HCT116 (cell line): ENCODE measurements at regions not wholly inside any gene's neighbourhood (a gene's known extent, or its start where the extent isn't known, plus 50 kb on each side); places are given as distances from the start of the nearest gene placed in this dataset.

ENCODE experiments used
- ATAC-seq: fragments of 200-7000 bp; cut with Tn5 transposase; 2 replicates; pipeline ENCODE4 v1.9.1; 2020; ENCODE audit warnings: mild to moderate bottlenecking, moderate library complexity
- BruUV-seq: library from RNA; stranded (reverse); fragments of 400-500 nt; replicated peaks from 2 replicates; lab custom pipeline; 2021; lab: Mats Ljungman, UMichigan
- CTCF ChIA-PET: fragments of 300-600 bp; sonication (Branson Sonifier 250); formaldehyde crosslinking; loops from one replicate; lab custom pipeline; 2021; ENCODE audit warnings: antibody characterized with exemption; lab: Charles Lee
- POLR2A ChIA-PET: fragments of 300-600, 350-600 bp; sonication (Branson Sonifier 250); formaldehyde crosslinking; loops from one replicate; lab custom pipeline; 2021; ENCODE audit warnings: antibody characterized with exemption; lab: Charles Lee
- RAD21 ChIA-PET, 2 experiments: fragments of 300-600 bp; sonication (Branson Sonifier 250); formaldehyde crosslinking; loops; one replicate each; lab custom pipeline; 2023; ENCODE audit warnings: low total read pairs in 2 of 2; ENCODE audit not compliant: uncharacterized antibody in 2 of 2, unreplicated experiment in 2 of 2, low non-redundant PET in 1 of 2; lab: Charles Lee
- DNase-seq: peaks from one replicate; pipeline ENCODE4 v3.0.0-alpha.2; 2010; ENCODE audit warnings: low read depth, low spot score
- H2AFZ ChIP-seq: fragments of 200-600 bp; shearing (Covaris generic), sonication (generic); 2 replicates; pipeline ENCODE4 v1.6.1; 2017; ENCODE audit warnings: low read depth, mixed run types, mixed read lengths, antibody characterized with exemption, low read length; ENCODE audit not compliant: poor library complexity, severe bottlenecking
- H3K27ac ChIP-seq: 2 replicates; pipeline ENCODE4 v1.5.1; 2012; ENCODE audit warnings: low read depth, low read length
- H3K27me3 ChIP-seq: fragments of 200-600 bp; sonication (generic); 2 replicates; pipeline ENCODE4 v1.6.1; 2016; ENCODE audit warnings: mixed run types, low read length, mixed read lengths; ENCODE audit not compliant: insufficient read depth
- H3K36me3 ChIP-seq, 2 experiments: fragments of 200-500 bp in 1 of 2; fragments of 200-600 bp in 1 of 2; sonication (Bioruptor generic) in 1 of 2; sonication (generic) in 1 of 2; 2 replicates each; pipeline versions ENCODE4 v1.5.1 to v1.6.1; 2014 to 2016; ENCODE audit warnings: low read length in 2 of 2, inconsistent platforms in 1 of 2, mixed read lengths in 1 of 2, mixed run types in 1 of 2; ENCODE audit not compliant: insufficient read depth in 2 of 2, control insufficient read depth in 1 of 2
- H3K4me1 ChIP-seq, 2 experiments: fragments of 200-600 bp in 1 of 2; sonication (generic) in 1 of 2; 2 replicates each; pipeline versions ENCODE4 v1.5.1 to v1.6.1; 2012 to 2017; ENCODE audit warnings: low read length in 2 of 2, inconsistent platforms in 1 of 2, mild to moderate bottlenecking in 1 of 2, mixed read lengths in 1 of 2, mixed run types in 1 of 2, moderate library complexity in 1 of 2; ENCODE audit not compliant: insufficient read depth in 2 of 2, control insufficient read depth in 1 of 2
- H3K4me2 ChIP-seq: fragments of 200-600 bp; sonication (generic); 2 replicates; pipeline ENCODE4 v1.6.1; 2017; ENCODE audit warnings: mixed run types, low read length, mixed read lengths
- H3K4me3 ChIP-seq, 2 experiments: fragments of 200-600 bp in 1 of 2; sonication (generic) in 1 of 2; replicated peaks in 1 of 2; 2 replicates each; pipeline ENCODE4 v1.5.1; 2011 to 2016; ENCODE audit warnings: low read length in 2 of 2, control low read depth in 1 of 2, low read depth in 1 of 2, mild to moderate bottlenecking in 1 of 2, mixed read lengths in 1 of 2, mixed run types in 1 of 2
- H3K79me2 ChIP-seq: fragments of 200-600 bp; sonication (generic); 2 replicates; pipeline ENCODE4 v1.6.1; 2017; ENCODE audit warnings: mild to moderate bottlenecking, mixed run types, low read length, moderate library complexity, mixed read lengths; ENCODE audit not compliant: insufficient read depth
- H3K9ac ChIP-seq: fragments of 200-600 bp; sonication (generic); 2 replicates; pipeline ENCODE4 v1.6.1; 2016; ENCODE audit warnings: low read length, mixed read lengths
- H3K9me2 ChIP-seq: fragments of 200-600 bp; sonication (generic), shearing (Covaris generic); 2 replicates; pipeline ENCODE4 v1.6.1; 2017; ENCODE audit warnings: mixed run types, mild to moderate bottlenecking, moderate library complexity; ENCODE audit not compliant: insufficient read depth
- H3K9me3 ChIP-seq, 2 experiments: fragments of 200-500 bp in 1 of 2; fragments of 200-600 bp in 1 of 2; sonication (Bioruptor generic) in 1 of 2; sonication (generic) in 1 of 2; 2 replicates each; pipeline ENCODE4 v1.6.1; 2014 to 2017; ENCODE audit warnings: low read length in 2 of 2, mixed read lengths in 2 of 2, inconsistent platforms in 1 of 2, low read depth in 1 of 2, mild to moderate bottlenecking in 1 of 2, mixed run types in 1 of 2, moderate library complexity in 1 of 2; ENCODE audit not compliant: control insufficient read depth in 1 of 2, insufficient read depth in 1 of 2
- H4K20me1 ChIP-seq: fragments of 200-600 bp; sonication (generic), shearing (Covaris generic); 2 replicates; pipeline ENCODE4 v1.6.1; 2017; ENCODE audit warnings: mixed run types, mild to moderate bottlenecking, moderate library complexity; ENCODE audit not compliant: insufficient read depth
- CEBPB ChIP-seq: IDR thresholded peaks from 2 replicates; pipeline ENCODE4 v1.6.1; 2012; ENCODE audit warnings: low read depth
- CTCF ChIP-seq, 3 experiments: fragments of 200-600 bp in 1 of 3; sonication (generic) in 1 of 3; IDR thresholded peaks in 2 of 3; conservative IDR thresholded peaks in 1 of 3; 2 replicates each; pipeline ENCODE4 v1.5.1; 2012 to 2017; ENCODE audit warnings: low read depth in 2 of 3, low read length in 2 of 3, antibody characterized with exemption in 1 of 3, borderline replicate concordance in 1 of 3, control low read depth in 1 of 3, mild to moderate bottlenecking in 1 of 3, mixed read lengths in 1 of 3, mixed run types in 1 of 3, moderate library complexity in 1 of 3; ENCODE audit not compliant: insufficient read depth in 1 of 3
- EZH2phosphoT487 ChIP-seq: fragments of 200-600 bp; IDR thresholded peaks from 2 replicates; pipeline ENCODE4 v1.6.1; 2018; ENCODE audit warnings: antibody characterized with exemption, borderline replicate concordance
- MAX ChIP-seq: IDR thresholded peaks from 2 replicates; pipeline ENCODE4 v1.6.1; 2012
- RAD21 ChIP-seq: IDR thresholded peaks from 2 replicates; pipeline ENCODE4 v1.6.1; 2012; ENCODE audit warnings: low read depth, mild to moderate bottlenecking
- SIN3A ChIP-seq: IDR thresholded peaks from 2 replicates; pipeline ENCODE4 v1.6.1; 2012; ENCODE audit warnings: low read depth
- SP1 ChIP-seq: IDR thresholded peaks from 2 replicates; pipeline ENCODE4 v1.6.1; 2012; ENCODE audit warnings: low read depth
- SRF ChIP-seq: IDR thresholded peaks from 2 replicates; pipeline ENCODE4 v1.6.1; 2012; ENCODE audit warnings: low read depth
- intact Hi-C: fragments of 100-400 bp; cut with micrococcal nuclease; formaldehyde crosslinking; loops from 2 replicates; pipeline ENCODE4 v1.10.0; 2022

DNA sequence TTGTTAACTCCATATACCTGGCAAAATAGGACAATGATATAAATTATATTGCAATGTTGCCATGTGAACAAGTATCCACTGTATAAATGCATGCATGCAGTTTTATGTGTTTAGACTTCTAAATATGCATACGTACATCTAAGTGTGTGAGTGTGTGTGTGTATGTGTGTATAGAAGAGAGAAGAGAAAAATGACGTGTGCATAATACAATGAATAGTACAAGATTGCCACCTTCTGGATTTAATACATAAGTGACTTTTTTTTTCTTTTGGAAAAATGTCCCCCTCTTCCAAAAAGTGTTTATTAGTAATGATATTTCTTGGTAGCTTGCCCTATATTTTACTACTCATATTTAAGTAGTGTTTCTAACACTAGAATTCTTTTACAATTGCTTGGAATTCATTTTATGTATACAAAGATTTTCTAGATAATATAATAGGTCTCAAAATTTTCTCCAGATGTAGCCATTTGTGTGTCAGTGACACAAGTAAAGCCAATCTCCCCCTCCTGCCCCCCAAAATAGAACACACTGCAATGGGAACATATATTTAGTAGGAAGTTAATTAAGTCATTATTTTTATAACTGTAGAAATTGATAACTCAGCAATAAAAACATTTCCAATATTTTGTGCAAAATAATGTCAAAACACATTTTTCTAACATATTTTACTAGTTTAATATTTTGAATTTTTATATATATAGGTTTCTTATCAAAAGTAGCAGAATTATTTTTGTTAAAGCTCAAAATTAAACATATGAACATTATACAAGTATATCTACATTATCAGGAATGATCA lies 783.3 kb upstream of the ATXN8OS start:
- ChIA-PET RAD21 (no interaction called here), POLR2A (no interaction called here)
- H2AFZ ChIP-seq, result no peak overlapping the region
- no peak overlapping the region for H3K4me3 ChIP-seq
- H4K20me1 ChIP-seq, result no peaks in the 10 kb centered on the region
- intact Hi-C loops, result no loop called here
- TF ChIP-seq CEBPB, result no peak
- no peak for TF ChIP-seq SRF
- TF ChIP-seq SIN3A, result no peak
- TF ChIP-seq EZH2phosphoT487, result no peak
- no peak for TF ChIP-seq MAX
- TF ChIP-seq RAD21, result peak; percentile 52
- TF ChIP-seq SP1, result no peak
- TF ChIP-seq CTCF (IDR thresholded peaks at IDR 0.05 in 2 of 3, conservative IDR thresholded peaks at IDR 0.05 in 1 of 3; ENCODE audit: borderline replicate concordance in 1 of 3, insufficient read depth in 1 of 3, low read depth in 2 of 3, low read length in 2 of 3), result peak in 1 of 3 experiments; percentile 42; a peak in 1 of 6 replicates
- TF ChIP-seq, all 23 proteins: peak for 2
- DNase-seq, result peak; percentile 1
- no peaks in the 10 kb centered on the region for H3K79me2 ChIP-seq
- no peak overlapping the region for H3K4me2 ChIP-seq
- H3K27ac ChIP-seq, result no peak overlapping the region
- H3K9me3 ChIP-seq, result 0 out of 4 replicates have a peak, but pooled peaks cover 0 to 2% of the 10 kb centered on the region in 2 experiments
- H3K4me1 ChIP-seq, result no peaks in the 10 kb centered on the region
- H3K27me3 ChIP-seq, result no peaks in the 10 kb centered on the region
- no TSS peak for BruUV-seq
- H3K9ac ChIP-seq, result no peak overlapping the region
- H3K9me2 ChIP-seq, result no peaks in the 10 kb centered on the region
- ATAC-seq, result no peak
- no peaks in the 10 kb centered on the region for H3K36me3 ChIP-seq
- CTCF ChIA-PET, result no interaction called here
